ENCODE measurements at regions not wholly inside any gene's neighbourhood (a gene's known extent, or its start where the extent isn't known, plus 50 kb on each side); places are given as distances from the start of the nearest gene placed in this dataset.

DNA sequence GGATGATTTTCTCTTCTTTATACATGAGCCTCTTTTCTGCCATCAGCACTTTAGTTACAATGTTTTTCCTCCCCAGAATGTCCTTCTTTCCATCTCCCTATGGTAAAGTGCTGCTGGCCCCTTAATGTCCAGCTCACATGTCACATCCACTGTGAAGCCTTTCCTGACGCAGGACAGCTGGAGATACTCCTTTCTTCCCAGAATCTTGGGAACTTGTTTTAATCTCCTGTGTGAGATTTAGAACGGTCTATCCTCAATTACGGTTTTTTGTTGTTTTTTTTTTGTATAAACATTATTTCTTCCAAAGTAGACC, 147.7 kb upstream of the TSC22D2 start:
- TF ChIP-seq, protein P1, sequence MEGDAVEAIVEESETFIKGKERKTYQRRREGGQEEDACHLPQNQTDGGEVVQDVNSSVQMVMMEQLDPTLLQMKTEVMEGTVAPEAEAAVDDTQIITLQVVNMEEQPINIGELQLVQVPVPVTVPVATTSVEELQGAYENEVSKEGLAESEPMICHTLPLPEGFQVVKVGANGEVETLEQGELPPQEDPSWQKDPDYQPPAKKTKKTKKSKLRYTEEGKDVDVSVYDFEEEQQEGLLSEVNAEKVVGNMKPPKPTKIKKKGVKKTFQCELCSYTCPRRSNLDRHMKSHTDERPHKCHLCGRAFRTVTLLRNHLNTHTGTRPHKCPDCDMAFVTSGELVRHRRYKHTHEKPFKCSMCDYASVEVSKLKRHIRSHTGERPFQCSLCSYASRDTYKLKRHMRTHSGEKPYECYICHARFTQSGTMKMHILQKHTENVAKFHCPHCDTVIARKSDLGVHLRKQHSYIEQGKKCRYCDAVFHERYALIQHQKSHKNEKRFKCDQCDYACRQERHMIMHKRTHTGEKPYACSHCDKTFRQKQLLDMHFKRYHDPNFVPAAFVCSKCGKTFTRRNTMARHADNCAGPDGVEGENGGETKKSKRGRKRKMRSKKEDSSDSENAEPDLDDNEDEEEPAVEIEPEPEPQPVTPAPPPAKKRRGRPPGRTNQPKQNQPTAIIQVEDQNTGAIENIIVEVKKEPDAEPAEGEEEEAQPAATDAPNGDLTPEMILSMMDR (IDR thresholded peaks at IDR 0.05; ENCODE audit: low read depth, low read length), result no peak
- no peak for TF ChIP-seq POLR2A (IDR thresholded peaks at IDR 0.05; ENCODE audit: extremely low read depth, insufficient read length)

Measured in NB4 (cell line).